Testis (tissue), 2 donors: ENCODE measurements at regions not wholly inside any gene's neighbourhood (a gene's known extent, or its start where the extent isn't known, plus 50 kb on each side); places are given as distances from the start of the nearest gene placed in this dataset.

Experiments
- DNase-seq: peaks from one replicate; pipeline ENCODE4 v3.0.0-alpha.2; 2019
- H3K27ac ChIP-seq, 2 donors: fragments of 200-600 bp; sonication (generic); one replicate each; pipeline ENCODE4 v1.5.1; 2019
- H3K27me3 ChIP-seq: fragments of 200-600 bp; sonication (generic); one replicate; pipeline ENCODE4 v1.5.1; 2019
- H3K36me3 ChIP-seq: fragments of 200-600 bp; sonication (generic); one replicate; pipeline ENCODE4 v1.5.1; 2017; ENCODE audit warnings: low read depth; ENCODE audit errors: missing control alignments
- H3K4me1 ChIP-seq: fragments of 200-600 bp; sonication (generic); one replicate; pipeline ENCODE4 v1.5.1; 2019
- H3K4me3 ChIP-seq, 2 donors: fragments of 200-600 bp; sonication (generic); one replicate each; pipeline ENCODE4 v1.5.1; 2017 to 2019
- H3K9me3 ChIP-seq: fragments of 200-600 bp; sonication (generic); one replicate; pipeline ENCODE4 v1.5.1; 2017
- POLR2A ChIP-seq: fragments of 450-650 bp; IDR thresholded peaks from one replicate; pipeline ENCODE4 v1.6.1; 2017; ENCODE audit warnings: antibody characterized with exemption, mild to moderate bottlenecking, moderate library complexity
- WGBS, 2 donors: methylation state at CpG; one replicate each; pipeline ENCODE4 v1.1.5; 2018; 5-methylcytosine and 5-hydroxymethylcytosine counted together
- intact Hi-C: fragments of 100-400 bp; cut with DNase I; formaldehyde crosslinking; loops from one replicate; pipeline ENCODE4 v1.15.1; 2023; ENCODE audit warnings: low total_unique reads
- TF ChIP-seq, protein P1 (sequence below), 3 experiments: fragments of 450-650 bp in 2 of 3; fragments of 200-600 bp in 1 of 3; sonication (generic) in 1 of 3; IDR thresholded peaks; one replicate each; pipeline ENCODE4 v1.5.1; 2016 to 2019; ENCODE audit warnings: antibody characterized with exemption in 3 of 3, mild to moderate bottlenecking in 2 of 3, moderate library complexity in 1 of 3

DNA sequence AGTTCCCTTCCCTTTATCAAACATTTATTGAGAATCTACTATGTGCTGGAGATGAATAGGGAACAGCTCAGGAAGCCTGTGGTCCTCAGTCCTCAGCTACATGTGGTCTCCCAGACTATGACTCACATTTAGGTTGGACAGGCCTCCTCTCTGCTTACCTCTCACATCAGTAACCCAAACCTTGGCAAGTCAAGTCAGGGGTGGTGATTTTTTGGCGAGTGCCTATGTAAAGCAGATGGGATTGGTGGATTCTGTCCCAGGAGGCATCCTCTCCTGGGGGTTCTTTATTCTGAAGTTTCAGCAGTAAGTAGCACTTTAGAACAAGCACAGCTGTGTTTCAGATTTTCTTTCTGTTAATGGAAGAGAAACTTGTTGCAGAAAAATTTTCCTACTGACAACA is 241.3 kb downstream of the PRDM2 start:
- H3K9me3 ChIP-seq = no peaks in the 10 kb centered on the region
- 85 to 88% methylated on average over 1 of the region's 1 CpG for WGBS, 2 donors
- no peaks in the 10 kb centered on the region for H3K27me3 ChIP-seq
- no peak for DNase-seq
- H3K36me3 ChIP-seq = no peaks in the 10 kb centered on the region
- no peak overlapping the region for H3K27ac ChIP-seq
- H3K4me3 ChIP-seq = no peak overlapping the region
- TF ChIP-seq, protein P1, sequence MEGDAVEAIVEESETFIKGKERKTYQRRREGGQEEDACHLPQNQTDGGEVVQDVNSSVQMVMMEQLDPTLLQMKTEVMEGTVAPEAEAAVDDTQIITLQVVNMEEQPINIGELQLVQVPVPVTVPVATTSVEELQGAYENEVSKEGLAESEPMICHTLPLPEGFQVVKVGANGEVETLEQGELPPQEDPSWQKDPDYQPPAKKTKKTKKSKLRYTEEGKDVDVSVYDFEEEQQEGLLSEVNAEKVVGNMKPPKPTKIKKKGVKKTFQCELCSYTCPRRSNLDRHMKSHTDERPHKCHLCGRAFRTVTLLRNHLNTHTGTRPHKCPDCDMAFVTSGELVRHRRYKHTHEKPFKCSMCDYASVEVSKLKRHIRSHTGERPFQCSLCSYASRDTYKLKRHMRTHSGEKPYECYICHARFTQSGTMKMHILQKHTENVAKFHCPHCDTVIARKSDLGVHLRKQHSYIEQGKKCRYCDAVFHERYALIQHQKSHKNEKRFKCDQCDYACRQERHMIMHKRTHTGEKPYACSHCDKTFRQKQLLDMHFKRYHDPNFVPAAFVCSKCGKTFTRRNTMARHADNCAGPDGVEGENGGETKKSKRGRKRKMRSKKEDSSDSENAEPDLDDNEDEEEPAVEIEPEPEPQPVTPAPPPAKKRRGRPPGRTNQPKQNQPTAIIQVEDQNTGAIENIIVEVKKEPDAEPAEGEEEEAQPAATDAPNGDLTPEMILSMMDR (IDR thresholded peaks at IDR 0.05) = no peak
- TF ChIP-seq POLR2A = no peak
- H3K4me1 ChIP-seq = no peaks in the 10 kb centered on the region
- intact Hi-C loops = no loop called here

DNA sequence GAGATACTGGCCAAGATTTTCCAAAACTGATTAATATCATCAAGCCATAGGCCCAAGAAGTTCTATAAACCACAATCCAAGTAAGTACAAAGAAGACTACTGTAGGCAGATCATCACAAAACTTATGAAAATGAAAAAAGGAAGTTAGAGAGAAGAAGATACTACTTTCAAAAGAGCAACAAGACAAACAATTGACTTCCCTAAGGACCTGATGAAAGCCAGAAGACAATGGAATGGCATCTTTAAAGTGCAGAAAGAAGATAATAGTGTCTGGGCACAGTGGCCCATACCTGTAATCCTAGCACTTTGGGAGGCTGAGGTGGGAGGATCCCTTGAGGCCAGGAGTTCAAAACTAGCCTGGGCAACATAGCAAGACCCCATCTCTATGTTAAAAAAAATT is 243.1 kb downstream of the PRDM2 start:
- no peaks in the 10 kb centered on the region for H3K27me3 ChIP-seq
- TF ChIP-seq, protein P1 (IDR thresholded peaks at IDR 0.05) = no peak
- TF ChIP-seq POLR2A = no peak
- intact Hi-C loops = no loop called here
- H3K4me1 ChIP-seq = no peaks in the 10 kb centered on the region
- no peaks in the 10 kb centered on the region for H3K36me3 ChIP-seq
- no peak overlapping the region for H3K27ac ChIP-seq
- DNase-seq = no peak
- H3K4me3 ChIP-seq = no peak overlapping the region
- no peaks in the 10 kb centered on the region for H3K9me3 ChIP-seq

- Histone ChIP-seq H3K27me3 (no peaks in the 10 kb centered on the region), H3K4me3 (no peak overlapping the region), H3K27ac (no peak overlapping the region), H3K36me3 (no peaks in the 10 kb centered on the region), H3K4me1 (peaks cover 6% of the 10 kb centered on the region), H3K9me3 (no peaks in the 10 kb centered on the region)
- TF ChIP-seq, protein P1 (IDR thresholded peaks at IDR 0.05) = no peak
- TF ChIP-seq POLR2A = no peak
- 73 to 74% methylated on average over 2 of the region's 2 CpGs for WGBS, 2 donors
- DNase-seq = no peak
- intact Hi-C loops = no loop called here
These were observed 245.9 kb downstream of the PRDM2 start for GRCh38 chr1:13945856-13946255.

DNA sequence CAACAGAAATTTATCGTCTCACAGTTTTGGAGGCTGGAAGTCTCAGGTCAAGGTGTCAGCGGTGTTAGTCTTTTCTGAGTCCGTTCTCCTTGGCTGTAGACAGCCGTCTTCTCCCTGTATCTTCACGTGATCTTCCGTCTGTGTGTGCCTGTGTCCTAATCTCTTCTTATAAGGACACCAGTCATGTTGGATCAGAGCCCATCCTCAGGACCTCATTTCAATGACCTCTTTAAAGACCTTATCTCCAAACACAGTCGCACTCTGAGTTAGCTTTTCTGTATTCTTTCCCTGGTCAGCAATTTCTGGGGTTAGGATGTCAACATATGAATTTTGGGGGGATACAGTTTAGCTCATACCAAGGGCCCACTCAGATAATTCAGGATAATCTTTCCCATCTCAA is 247.7 kb downstream of the PRDM2 start:
- TF ChIP-seq POLR2A = no peak
- TF ChIP-seq, protein P1 (IDR thresholded peaks at IDR 0.05) = no peak
- WGBS, 2 donors = 89 to 95% methylated on average over 7 of the region's 7 CpGs
- intact Hi-C loops = no loop called here
- Histone ChIP-seq H3K4me1 (peaks cover 6% of the 10 kb centered on the region), H3K36me3 (no peaks in the 10 kb centered on the region), H3K27ac (no peak overlapping the region), H3K27me3 (no peaks in the 10 kb centered on the region), H3K9me3 (no peaks in the 10 kb centered on the region), H3K4me3 (no peak overlapping the region)
- no peak for DNase-seq

DNA sequence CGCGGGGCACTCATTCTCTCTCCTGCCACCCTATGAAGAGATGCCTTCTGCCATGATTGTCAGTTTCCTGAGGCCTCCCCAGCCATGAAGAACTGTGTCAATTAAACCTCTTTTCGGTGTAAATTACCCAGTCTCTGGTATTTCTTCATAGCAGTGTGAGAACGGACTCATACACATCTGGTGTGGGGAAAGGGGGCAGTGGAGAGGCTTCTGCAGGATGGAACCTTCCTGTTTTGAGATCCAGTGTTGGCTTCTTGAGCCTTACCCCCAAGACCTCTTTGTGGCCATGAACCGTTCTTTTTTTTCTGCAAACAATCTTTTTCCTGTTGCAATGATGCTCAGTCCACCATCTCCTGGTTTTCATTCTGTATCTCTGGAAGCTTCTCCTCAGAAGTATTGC is 248.4 kb downstream of the PRDM2 start:
- no peaks in the 10 kb centered on the region for H3K36me3 ChIP-seq
- no peak overlapping the region for H3K4me3 ChIP-seq
- H3K4me1 ChIP-seq = peaks cover 6% of the 10 kb centered on the region
- no peak for DNase-seq
- TF ChIP-seq, protein P1 (IDR thresholded peaks at IDR 0.05) = no peak
- TF ChIP-seq POLR2A = no peak
- WGBS, 2 donors = 72 to 79% methylated on average over 5 of the region's 5 CpGs
- H3K27me3 ChIP-seq = no peaks in the 10 kb centered on the region
- peak overlapping the region; percentile 73 to 91 for H3K27ac ChIP-seq
- no peaks in the 10 kb centered on the region for H3K9me3 ChIP-seq
- intact Hi-C loops = no loop called here
